HL-60/S4 (cell line): ENCODE measurements at regions not wholly inside any gene's neighbourhood (a gene's known extent, or its start where the extent isn't known, plus 50 kb on each side); places are given as distances from the start of the nearest gene placed in this dataset.

Source experiments
- in situ Hi-C: fragments of 300-500 bp; cut with MboI; formaldehyde crosslinking; loops from 2 replicates; pipeline ENCODE4 v1.14.3; 2022; ENCODE audit warnings: low sequenced_read_pairs

- in situ Hi-C loops, result no loop called here
Measured at GRCh38 chr2:181371782-181372645, 85.2 kb upstream of the ITGA4 start.

GRCh38 chr2:181372646-181373040 is 84.5 kb upstream of the ITGA4 start:
- in situ Hi-C loops, result no loop called here

- in situ Hi-C loops, result no loop called here
Measured at GRCh38 chr2:181374781-181375675, 82.2 kb upstream of the ITGA4 start.

GRCh38 chr2:181376442-181376841 is 80.7 kb upstream of the ITGA4 start:
- in situ Hi-C loops, result no loop called here

- in situ Hi-C loops, result no loop called here
Measured at GRCh38 chr2:181376999-181377398, 80.2 kb upstream of the ITGA4 start.

GRCh38 chr2:181378491-181378890 is 78.7 kb upstream of the ITGA4 start:
- in situ Hi-C loops, result no loop called here

- in situ Hi-C loops, result no loop called here
Measured at GRCh38 chr2:181380581-181380980, 76.6 kb upstream of the ITGA4 start.

- in situ Hi-C loops, result no loop called here
Measured at GRCh38 chr2:181384923-181385322, 72.3 kb upstream of the ITGA4 start.

- in situ Hi-C loops, result no loop called here
Measured at GRCh38 chr2:181389524-181389923, 67.7 kb upstream of the ITGA4 start.

- in situ Hi-C loops, result no loop called here
Measured at GRCh38 chr2:181393472-181393871, 63.7 kb upstream of the ITGA4 start.

GRCh38 chr2:181394741-181395437 is 62.3 kb upstream of the ITGA4 start:
- in situ Hi-C loops, result no loop called here

GRCh38 chr2:181395851-181396250 is 61.3 kb upstream of the ITGA4 start:
- in situ Hi-C loops, result no loop called here

- in situ Hi-C loops, result no loop called here
Measured at GRCh38 chr2:181396256-181397123, 60.7 kb upstream of the ITGA4 start.

- in situ Hi-C loops, result no loop called here
Measured at GRCh38 chr2:181397331-181397730, 59.9 kb upstream of the ITGA4 start.

GRCh38 chr2:181398000-181398399 is 59.2 kb upstream of the ITGA4 start:
- in situ Hi-C loops, result no loop called here

- in situ Hi-C loops, result no loop called here
Measured at GRCh38 chr2:181399027-181399426, 58.2 kb upstream of the ITGA4 start.

GRCh38 chr2:181404472-181404871 is 52.7 kb upstream of the ITGA4 start:
- in situ Hi-C loops, result no loop called here

- in situ Hi-C loops, result no loop called here
Measured at GRCh38 chr2:181407171-181407570, 50.0 kb upstream of the ITGA4 start.
